Vagina (tissue), 2 donors: ENCODE measurements at regions not wholly inside any gene's neighbourhood (a gene's known extent, or its start where the extent isn't known, plus 50 kb on each side); places are given as distances from the start of the nearest gene placed in this dataset.

Source experiments
- POLR2A ChIP-seq, 2 donors: fragments of 450-650 bp; IDR thresholded peaks; one replicate each; pipeline ENCODE4 v1.6.1; 2017; ENCODE audit warnings: antibody characterized with exemption in 2 of 2, mild to moderate bottlenecking in 2 of 2, moderate library complexity in 2 of 2
- TF ChIP-seq, protein P1 (sequence below), 3 experiments: fragments of 450-650 bp in 2 of 3; fragments of 200-600 bp in 1 of 3; sonication (generic) in 1 of 3; IDR thresholded peaks; one replicate each; pipeline ENCODE4 v1.5.1; 2017 to 2019; ENCODE audit warnings: antibody characterized with exemption in 3 of 3, mild to moderate bottlenecking in 2 of 3, moderate library complexity in 2 of 3

DNA sequence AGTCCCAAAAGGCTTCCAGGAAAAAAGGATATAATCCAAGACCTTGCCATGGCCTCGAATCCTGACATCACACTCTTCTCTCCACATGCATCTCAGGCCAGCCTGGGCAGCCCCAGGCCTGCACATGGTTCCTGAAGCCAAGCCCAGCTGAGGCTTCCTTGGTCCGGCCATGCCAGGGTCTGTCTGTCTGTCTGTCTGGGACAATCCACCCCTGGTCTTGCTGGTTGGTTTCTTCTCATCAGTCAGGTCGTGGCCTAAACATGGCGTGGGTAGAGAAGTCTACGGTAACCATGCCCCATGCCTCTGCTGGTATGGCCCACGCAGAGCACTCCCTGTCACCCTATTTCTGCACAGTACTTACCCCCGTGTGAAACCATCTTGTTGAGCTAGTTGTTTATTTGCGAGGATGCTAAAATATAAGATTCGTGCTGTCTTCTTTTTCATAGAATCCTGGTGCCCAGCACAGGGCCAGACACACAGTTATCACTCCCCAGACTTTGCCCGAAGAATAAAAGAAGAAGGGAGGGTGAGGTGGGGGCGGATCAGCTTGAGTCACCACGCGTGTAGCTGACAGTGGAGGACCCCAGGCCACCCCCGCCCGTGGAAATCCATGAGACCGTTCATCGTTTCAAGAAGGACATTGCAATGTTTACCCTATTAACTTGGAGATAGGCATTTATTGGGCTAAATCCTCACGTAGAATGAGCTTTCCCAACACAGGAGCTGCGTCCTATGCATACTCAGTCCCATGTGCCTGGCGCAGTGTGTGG, 107.2 kb downstream of the RNASET2 start:
- TF ChIP-seq, protein P1, sequence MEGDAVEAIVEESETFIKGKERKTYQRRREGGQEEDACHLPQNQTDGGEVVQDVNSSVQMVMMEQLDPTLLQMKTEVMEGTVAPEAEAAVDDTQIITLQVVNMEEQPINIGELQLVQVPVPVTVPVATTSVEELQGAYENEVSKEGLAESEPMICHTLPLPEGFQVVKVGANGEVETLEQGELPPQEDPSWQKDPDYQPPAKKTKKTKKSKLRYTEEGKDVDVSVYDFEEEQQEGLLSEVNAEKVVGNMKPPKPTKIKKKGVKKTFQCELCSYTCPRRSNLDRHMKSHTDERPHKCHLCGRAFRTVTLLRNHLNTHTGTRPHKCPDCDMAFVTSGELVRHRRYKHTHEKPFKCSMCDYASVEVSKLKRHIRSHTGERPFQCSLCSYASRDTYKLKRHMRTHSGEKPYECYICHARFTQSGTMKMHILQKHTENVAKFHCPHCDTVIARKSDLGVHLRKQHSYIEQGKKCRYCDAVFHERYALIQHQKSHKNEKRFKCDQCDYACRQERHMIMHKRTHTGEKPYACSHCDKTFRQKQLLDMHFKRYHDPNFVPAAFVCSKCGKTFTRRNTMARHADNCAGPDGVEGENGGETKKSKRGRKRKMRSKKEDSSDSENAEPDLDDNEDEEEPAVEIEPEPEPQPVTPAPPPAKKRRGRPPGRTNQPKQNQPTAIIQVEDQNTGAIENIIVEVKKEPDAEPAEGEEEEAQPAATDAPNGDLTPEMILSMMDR (IDR thresholded peaks at IDR 0.05), result no peak
- no peak for TF ChIP-seq POLR2A (IDR thresholded peaks at IDR 0.05)
